GM12874 (cell line): ENCODE measurements at regions not wholly inside any gene's neighbourhood (a gene's known extent, or its start where the extent isn't known, plus 50 kb on each side); places are given as distances from the start of the nearest gene placed in this dataset.

Experiments
- CTCF ChIP-seq: IDR thresholded peaks from 2 replicates; pipeline ENCODE4 v1.5.1; 2011; ENCODE audit warnings: low read depth, mild to moderate bottlenecking, control low read depth, low read length, moderate library complexity; ENCODE audit not compliant: insufficient read depth

GRCh38 chr5:51099173-51099853 is 283.9 kb upstream of the ISL1 start:
- TF ChIP-seq CTCF = no peak

GRCh38 chr5:51104556-51104955 is 278.7 kb upstream of the ISL1 start:
- TF ChIP-seq CTCF = no peak

GRCh38 chr5:51109786-51110410 is 273.4 kb upstream of the ISL1 start:
- no peak for TF ChIP-seq CTCF

- TF ChIP-seq CTCF = no peak
Measured at GRCh38 chr5:51131266-51131665, 252.0 kb upstream of the ISL1 start.

GRCh38 chr5:51138164-51138563 is 245.1 kb upstream of the ISL1 start:
- TF ChIP-seq CTCF = no peak

GRCh38 chr5:51148437-51148836 is 234.8 kb upstream of the ISL1 start:
- no peak for TF ChIP-seq CTCF

GRCh38 chr5:51156222-51156621 is 227.0 kb upstream of the ISL1 start:
- no peak for TF ChIP-seq CTCF

GRCh38 chr5:51156838-51157237 is 226.4 kb upstream of the ISL1 start:
- no peak for TF ChIP-seq CTCF
